GM21526 (cell line): ENCODE measurements at regions not wholly inside any gene's neighbourhood (a gene's known extent, or its start where the extent isn't known, plus 50 kb on each side); places are given as distances from the start of the nearest gene placed in this dataset.
"Not testable (repeated sequence)": the region's sequence is repeated elsewhere in the genome, so short reads cannot be mapped to it uniquely, and the experiment has no call there.

Experiments
- ATAC-seq: cut with Tn5 transposase; IDR thresholded peaks from one replicate; pipeline ENCODE4 v1.9.1; 2021; ENCODE audit warnings: moderate library complexity; ENCODE audit not compliant: unreplicated experiment, low FRiP score

DNA sequence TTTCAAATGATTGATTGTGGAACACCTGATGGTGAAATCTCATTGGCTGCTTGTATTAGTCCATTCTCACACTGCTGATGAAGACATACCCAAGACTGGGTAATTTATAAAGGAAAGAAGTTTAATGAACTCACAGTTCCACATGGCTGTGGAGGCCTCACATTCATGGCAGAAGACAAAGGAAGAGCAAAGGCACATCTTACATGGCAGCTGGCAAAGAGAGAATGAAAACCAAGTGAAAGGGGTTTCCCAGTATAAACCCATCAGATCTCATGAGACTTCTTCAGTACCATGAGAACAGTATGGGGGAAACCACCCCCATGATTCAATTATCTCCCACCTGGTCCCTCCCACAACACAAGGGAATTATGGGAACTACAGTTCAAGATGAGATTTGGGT is 70.9 kb upstream of the ZNF469 start:
- not testable (repeated sequence) for ATAC-seq

DNA sequence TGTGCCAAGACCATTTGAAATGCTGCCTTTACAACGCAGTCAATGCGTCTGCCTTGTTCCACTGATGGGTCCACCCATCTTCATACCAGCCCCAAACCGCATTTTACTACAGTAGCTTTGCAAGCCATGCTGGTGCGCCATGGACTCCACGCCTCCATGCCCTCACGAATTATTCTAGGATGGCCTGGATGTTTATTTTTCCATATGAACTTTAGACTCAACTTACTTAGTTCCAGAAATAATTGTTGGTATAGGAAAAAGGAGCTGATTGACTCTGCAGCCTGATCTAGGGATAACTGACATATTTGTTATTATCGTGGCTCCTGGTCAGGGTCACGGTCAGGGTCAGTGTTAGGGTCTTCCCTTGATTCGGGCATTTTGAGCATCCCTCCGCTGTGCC is 70.0 kb upstream of the ZNF469 start:
- no peak for ATAC-seq

DNA sequence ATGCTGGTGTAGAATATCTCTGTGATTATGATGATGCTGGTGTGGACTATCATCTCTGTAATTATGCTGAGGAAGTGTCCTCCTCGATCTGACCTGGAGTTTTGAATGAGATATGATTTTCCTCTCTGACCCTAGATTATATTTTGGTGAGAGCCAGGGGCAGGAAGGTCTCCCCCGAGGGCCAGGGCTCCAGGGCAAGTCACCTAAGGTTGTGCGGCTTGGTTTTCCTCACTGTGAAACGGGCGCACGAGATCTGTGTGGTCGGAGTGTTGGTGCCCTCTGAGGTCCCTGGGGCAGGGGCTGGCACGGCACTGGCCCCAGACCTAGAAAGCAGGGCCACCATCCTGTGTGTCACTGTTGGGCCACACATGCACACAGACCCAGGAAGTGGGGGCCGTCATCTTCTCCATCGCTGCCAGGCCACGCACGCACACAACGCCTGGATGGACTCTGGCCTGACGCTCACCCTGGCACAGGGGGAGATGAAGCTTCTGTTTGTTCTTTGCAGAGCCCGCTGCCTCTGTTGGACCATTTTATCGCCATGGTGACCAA is 67.7 kb upstream of the ZNF469 start:
- ATAC-seq, result no peak

DNA sequence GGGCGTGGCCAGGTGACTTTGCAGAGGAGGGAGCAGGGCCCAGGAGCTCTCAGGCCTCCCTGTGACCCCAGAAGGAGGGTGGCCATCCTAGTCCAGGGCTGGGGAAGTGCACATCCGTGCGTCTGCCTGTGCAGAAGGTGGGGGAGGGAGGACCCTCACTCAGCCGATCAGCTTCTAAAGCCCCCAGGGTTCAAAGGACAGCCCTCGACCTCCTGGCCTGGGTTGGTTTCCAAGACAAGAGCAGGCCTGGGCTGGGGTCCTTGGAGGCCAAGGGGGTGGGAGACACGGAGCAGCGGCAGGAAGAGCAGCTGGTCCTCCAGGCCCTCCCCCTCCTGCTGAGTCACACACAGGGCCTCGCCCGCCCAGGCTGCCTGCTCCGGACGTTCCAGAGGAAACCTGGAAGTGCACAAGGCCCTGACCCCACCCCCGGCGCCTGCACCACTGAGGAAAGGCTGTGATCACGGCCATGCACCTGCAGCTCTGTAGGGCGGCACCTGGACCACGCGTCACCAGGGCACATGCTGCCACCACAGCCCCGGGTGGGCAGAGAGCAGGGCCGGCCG is 67.1 kb upstream of the ZNF469 start:
- ATAC-seq, result no peak

DNA sequence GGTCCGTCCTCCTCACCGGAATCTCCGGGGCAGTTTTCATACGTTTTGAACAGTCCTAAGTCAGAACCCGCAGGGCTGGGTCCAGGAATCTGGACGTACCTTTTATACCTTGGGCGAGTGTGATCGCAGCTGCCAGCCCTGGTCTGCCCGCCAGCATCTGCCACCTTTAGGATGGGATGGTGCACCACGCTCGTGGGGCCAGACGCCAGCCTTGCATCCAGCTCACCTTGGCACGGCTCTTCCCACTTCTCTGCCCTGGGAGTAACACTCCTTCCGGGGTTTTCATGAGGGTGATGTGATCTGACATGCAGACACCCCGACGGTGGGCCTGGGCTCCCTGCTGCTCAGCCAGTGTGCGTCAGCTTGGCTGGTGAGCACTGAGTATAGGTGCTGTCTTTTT is 66.6 kb upstream of the ZNF469 start:
- ATAC-seq, result no peak

DNA sequence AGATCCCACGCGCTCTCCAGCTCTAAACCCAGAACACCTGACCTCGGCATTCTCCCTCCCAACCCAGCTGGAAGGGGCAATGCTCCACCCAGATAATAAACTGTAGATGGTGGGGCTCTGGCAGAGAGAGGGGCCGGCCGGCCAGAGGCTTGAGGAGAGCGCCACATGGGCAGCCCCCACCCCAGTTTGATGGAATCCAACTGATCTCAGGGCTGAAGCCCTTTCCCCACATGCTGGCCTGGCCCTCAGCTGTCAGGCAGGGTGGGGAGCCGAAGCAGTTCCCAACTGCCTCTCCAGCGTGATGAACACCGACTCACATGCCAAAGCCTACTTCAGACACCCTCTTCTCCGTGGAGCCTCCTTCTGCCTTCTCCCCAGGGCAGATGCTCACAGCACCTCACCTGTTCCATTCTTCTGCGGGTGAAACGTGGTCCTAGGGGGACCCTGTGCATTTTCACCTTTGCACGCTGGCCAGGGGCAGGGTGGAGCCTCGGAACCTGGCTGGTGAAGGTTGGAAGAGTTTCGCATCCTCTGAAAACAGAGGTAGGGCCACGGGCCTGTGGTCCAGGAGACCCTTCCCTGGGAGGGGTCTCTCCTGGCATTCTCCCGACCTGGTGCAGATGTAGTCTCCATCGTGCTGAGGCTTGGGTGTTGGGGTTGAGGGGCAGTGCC is 65.7 kb upstream of the ZNF469 start:
- no peak for ATAC-seq

DNA sequence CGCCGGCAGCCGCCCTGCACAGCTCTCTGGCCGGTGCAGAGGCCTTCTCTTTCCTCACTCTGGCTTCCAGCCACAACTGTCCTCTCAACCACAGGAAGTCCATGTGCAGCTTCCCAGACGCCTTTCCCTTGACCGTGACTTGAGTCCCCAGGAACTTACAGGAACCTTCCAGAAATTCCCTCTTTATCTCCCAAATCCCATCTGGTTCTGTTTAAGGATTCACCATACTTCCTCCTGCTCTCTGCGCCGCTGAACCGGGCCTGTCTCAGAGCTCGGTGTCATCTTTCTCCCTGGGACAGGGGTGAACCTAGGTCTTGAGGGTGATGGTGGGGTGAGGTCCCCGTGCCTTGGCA is 65.2 kb upstream of the ZNF469 start:
- ATAC-seq, result no peak

DNA sequence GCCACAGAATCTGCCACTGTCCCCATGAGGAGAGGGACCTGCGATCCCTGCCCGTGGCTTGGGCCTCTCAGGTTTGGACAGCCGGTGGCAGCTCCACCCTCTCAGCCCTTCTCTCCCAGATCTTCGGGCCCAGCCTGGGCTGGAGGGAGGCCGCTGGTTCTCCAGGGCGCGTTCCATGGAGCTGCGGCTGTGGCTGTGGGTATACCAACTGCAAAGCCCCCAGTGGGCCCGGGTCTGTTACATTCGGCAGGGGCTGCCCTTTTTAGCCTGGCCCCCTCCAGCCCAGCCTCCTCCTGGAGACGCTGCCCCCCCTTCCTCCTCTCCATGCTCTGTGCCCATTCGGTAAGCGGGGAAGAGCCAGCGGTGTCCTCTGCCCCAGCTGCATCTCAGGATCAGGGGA is 64.7 kb upstream of the ZNF469 start:
- ATAC-seq, result no peak

DNA sequence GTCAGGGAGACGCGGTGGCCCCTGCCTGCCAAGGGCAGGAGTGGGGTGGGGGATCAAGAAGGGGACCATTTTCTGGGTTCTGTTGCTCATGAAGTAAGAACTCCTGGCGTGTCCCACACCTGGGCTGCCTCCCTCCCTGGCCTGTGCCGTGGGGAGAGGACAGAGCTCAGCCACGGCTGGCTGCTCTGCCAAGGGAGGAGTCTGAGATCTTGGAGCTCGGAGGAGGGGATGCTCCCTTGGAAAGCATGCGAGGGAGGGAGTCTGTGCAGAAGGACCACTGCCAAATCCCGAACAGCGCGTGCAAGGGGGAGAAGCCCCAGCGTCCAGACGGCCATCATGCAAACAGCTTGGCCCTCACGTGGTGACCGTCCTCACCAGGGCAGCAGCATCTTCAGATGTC is 64.2 kb upstream of the ZNF469 start:
- ATAC-seq, result no peak

DNA sequence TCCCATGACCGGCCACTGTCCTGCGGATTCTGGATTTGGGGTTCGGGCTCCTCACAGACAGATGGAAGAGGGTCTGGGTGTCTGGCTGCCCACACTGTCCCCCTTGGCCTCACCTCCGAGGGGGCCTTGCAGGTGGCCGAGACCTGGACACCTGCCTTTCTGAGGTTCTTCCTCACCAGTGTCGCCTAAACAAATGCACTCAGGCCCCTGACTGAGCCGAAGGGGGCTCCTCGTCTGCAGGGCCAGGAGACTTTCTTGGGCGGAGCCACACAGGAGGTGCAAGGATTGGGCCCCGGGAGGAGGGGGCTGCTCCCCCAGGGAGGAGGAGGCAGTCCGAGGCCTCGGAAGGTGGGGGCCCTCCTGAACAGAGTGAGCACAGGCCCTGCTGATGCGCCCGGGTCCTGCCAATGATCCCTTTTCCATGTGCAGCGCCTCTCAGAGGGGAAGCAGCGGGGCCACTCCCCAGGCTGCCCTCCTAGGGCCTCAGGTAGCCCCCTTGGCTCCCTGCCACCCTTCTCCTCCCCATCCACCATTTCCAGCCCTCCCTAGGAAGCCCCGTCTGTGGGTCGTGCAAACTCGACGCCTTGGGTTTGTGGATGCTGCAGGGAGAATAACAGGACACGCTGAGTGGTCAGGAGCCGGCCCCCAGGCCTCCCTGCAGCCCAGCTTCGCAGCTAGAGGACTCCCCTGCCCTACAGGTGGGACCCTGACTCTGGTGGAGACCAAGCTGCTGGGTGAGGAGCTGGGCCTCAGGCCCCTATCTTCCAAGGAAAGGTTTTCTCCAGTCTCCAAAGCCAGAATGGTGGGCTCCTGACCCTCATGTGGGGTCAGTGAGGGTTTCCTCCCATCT is 63.4 kb upstream of the ZNF469 start:
- ATAC-seq, result no peak

DNA sequence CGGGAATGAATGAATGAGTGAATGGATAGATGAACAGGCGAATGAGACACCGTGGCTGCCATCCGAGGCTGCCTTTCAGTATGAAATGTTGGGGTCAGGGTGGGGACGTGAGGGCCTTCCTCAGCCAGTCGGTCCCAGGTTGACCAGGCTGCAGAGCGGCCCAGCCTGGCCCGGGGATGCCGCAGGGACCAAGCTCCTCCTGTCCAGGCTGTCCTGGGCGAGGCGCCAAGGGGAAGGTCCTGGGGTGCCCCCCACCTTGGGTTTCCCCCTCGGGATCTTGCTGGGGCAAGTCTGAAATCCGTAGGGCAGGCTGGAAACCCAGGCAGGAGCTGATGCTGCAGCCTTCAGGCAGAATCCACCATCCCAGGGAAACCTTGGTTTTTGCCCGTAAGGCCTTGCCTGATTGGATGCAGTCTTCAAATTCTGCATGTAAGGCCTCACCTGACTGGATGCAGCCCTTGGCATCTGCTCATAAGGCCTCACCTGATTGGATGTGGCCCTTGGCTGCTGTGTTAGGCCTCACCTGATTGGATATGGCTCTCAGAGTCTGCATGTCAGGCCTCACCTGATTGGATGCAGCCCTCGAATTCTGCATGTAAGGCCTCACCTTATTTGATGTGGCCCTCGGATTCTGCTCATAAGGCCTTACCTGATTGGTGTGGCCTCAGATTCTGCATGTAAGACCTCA is 61.7 kb upstream of the ZNF469 start:
- no peak for ATAC-seq

DNA sequence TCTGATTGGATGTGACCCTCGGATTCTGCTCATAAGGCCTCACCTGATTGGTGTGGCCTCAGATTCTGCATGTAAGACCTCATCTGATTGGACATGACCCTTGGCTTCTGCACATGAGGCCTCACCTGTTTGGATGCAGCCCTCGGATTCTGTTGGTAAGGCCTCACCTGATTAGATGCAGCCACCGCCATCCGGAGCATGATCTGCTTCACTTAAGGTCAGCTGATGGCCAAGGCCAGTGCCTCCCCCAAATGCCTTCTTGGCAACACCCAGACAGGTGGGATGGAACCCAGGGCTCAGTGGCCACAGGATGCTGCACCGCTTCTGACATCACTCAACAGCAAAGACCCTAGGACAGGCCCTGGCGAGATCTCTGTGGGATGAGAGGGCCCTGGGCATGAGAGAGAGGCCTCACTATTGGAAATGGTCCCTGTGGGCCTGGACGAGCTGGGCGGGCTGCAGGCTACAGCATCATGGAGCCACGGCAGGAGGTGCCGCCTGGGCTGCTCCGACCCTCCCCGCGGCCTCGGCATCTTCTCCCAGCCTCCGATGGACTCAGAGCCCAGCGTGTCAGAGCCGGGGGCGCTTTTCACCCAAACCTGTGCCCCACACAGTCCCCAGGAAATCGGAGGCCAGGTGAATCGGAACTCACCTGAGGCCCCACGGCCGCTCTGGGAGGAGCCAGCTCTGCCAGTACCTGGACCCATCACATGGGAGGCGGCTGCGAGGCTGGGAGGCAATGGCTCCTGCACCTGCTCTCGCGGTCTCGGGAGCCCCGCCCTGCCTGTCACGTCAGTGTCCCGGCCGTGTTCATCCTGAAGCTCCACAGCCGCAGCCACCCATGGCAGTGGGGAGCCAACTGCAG is 60.9 kb upstream of the ZNF469 start:
- ATAC-seq, result no peak

DNA sequence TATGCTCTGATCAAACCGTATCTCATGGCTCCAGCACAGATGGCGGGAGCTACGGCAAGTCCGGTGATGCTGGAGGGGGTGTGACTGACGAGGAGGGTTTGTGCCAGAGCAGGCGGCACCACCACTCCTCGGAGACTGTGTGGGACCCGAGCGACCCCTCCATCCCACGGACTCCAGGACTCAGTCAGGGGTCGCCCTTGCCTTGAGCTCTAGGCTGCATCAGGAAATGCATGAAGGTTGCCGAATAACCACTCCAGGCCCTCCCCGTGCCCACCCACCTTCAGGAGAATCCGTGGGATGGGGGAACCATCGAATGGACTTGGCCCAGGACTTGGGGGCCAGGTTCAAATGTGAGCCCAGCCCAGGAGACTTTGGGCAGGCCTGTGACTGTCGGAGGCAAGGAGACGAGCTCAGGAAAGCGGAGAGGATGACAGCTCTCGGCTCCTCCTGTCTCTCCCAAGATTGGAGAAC is 60.2 kb upstream of the ZNF469 start:
- no peak for ATAC-seq

DNA sequence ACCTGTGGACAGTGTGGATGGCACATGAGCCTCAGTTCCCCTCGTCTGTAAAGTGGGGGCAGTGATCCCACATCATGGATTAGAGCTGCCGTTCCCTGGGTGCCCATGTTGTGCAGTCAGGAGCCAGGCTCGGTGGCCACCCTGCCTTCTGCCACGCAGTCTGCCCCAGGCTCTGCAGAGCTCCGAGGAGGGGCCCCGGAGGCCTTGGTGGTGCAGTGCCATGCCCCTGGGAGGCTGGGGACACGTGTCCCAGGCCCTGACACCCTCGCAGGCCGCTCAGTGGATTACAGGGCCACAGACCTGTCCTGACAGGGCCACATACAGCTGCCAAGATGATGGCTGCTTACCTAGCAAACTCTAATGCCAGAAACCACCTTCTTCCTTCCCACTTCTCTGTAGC is 59.7 kb upstream of the ZNF469 start:
- no peak for ATAC-seq

DNA sequence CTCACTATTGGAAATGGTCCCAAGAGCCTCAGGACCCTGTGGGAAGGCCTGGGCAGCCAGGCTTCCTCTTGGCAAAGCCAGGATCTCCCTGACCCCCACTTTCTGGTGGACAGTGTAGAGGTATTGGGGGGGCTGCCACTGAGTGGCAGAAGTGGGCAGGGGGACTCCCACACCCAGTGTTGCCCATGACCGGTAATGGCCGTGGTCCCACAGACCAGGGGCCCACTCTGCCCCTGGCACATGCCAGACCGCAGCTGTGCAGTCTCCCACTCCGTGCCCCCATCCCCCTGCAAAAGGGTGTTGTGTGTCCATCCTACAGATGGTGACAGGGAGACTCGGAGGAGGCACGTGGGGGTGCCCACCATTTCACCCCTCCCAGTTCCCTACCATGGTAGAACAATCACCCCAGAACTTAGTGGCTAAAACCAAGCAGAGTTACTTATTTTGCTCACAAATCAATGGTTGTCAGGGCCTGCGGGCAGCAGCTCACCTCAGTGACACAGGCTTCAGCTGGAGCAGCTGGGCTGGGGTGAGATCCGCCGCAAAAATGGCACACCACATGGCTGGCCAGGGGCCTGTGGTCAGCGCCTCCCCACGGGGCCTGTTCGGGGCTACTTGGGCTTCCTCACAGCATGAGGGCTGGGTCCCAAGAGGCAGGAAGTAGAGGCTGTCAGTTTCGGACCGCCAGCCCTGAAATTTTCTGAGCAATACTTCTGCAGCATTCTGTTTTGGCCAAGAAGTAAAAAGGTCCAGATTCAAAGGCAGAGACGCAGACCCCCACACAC is 59.0 kb upstream of the ZNF469 start:
- no peak for ATAC-seq

DNA sequence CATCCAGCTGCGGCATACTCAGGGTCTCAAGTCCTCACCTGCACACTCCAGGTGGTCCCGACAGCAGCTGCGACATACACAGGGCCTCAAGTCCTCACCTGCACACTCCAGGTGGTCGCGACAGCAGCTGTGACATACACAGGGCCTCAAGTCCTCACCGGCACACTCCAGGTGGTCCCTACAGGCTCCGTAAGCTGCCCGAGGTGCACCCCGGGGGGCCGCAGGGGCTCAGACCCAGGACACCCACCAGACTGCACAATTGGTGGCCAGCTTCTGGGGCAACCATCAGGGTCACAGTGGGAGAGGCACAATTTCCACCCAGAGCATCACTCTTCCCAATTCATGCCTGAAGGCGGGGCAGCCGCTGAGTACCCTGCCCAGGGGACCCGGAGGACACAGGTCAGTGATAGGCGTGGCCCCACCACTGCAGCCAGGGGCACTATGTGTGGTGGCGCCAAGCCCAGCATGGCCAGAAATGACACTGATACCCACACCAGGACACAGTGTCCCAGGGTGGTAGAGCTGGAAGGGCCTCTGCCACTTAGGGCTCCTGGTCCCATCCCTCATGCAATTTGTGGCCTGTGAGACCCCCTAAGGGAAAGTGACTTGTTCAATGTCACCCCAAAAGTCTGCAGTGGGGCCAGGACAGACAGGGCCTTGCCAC is 57.5 kb upstream of the ZNF469 start:
- ATAC-seq, result no peak

DNA sequence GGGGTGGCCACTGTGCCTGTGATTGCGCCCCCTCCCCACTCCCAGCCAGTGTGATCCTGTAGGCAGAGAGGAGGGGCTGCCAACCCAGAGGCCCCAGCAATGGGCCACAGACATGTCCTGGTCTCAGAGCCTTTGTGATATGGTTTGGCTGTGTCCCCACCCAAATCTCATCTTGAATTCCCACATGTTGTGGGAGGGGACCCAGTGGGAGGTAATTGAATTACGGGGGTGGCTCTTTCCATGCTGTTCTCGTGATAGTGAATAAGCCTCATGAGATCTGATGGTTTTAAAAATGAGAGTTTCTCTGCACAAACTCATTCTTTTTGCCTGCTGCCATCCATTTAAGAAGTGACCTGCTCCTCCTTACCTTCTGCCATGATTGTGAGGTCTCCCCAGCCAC is 56.8 kb upstream of the ZNF469 start:
- no peak for ATAC-seq

DNA sequence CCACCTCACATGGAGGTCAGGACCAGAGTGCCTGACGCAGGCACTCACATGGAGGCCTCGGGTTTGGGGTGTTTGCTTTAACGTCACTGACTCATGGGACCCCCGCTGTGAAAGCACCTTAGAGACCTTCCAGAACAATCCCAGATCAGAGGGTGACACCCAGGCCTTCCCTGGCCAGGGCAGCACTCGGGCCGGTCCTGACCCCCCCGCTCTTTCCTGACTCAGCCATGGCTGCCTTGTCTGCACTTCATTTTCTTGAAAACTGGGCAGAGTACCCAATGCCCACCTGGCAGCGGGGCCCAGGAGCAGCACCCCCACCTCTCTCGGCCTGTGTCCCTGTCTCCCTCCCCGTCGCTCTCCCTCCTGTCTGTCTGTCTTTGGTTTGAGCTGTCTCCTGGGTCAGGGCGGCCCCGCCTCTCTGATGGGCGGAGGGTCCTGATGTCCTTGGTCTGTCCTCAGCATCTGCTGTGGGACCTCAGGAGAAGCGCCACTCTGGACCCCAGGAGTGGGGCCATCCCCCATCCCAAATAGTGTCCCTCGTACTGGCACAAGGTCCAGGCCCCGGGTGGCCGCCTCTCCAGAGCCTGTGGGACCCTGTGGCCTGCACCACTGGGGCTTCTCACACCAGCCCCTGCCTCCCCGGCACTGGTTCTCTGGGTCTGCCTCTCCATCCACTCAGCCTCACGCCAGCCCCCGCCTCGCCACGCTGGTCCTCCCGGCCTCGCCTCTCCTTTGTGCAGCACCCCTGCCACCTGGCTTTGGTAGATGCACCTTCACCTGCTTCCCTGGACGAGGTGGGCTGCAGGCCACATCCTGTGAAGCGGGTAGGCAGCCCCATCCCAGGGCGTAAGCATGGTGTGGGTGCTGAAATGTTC is 55.9 kb upstream of the ZNF469 start:
- no peak for ATAC-seq
